GM12878 (cell line): ENCODE measurements at regions not wholly inside any gene's neighbourhood (a gene's known extent, or its start where the extent isn't known, plus 50 kb on each side); places are given as distances from the start of the nearest gene placed in this dataset.

Experiments used
- BCL11A ChIP-seq: IDR thresholded peaks from 2 replicates; pipeline ENCODE4 v1.6.1; 2011; ENCODE audit warnings: low read depth, low read length
- BRCA1 ChIP-seq: IDR thresholded peaks from 2 replicates; pipeline ENCODE4 v1.6.1; 2011; ENCODE audit warnings: low read depth, low read length, improper control_type of control experiment
- CTCF ChIP-seq, 3 experiments: IDR thresholded peaks in 2 of 3; conservative IDR thresholded peaks in 1 of 3; 2 replicates each; pipeline ENCODE4 v1.5.1; 2011; ENCODE audit warnings: low read depth in 3 of 3, low read length in 3 of 3, mild to moderate bottlenecking in 3 of 3, control low read depth in 2 of 3, moderate library complexity in 2 of 3, inconsistent platforms in 1 of 3, mixed read lengths in 1 of 3; ENCODE audit not compliant: control insufficient read depth in 2 of 3, insufficient read depth in 1 of 3; ENCODE audit errors: extremely low read depth in 1 of 3
- EP300 ChIP-seq, 2 experiments: fragments of 150-350 bp in 1 of 2; IDR thresholded peaks; 2 replicates each; pipeline ENCODE4 v1.6.1; 2011 to 2012; ENCODE audit warnings: low read depth in 2 of 2, low read length in 2 of 2, borderline replicate concordance in 1 of 2, improper control_type of control experiment in 1 of 2, inconsistent platforms in 1 of 2; ENCODE audit not compliant: control insufficient read depth in 1 of 2
- EZH2 ChIP-seq: IDR thresholded peaks from 2 replicates; pipeline ENCODE4 v1.6.1; 2012; ENCODE audit warnings: low read depth, mild to moderate bottlenecking, control low read depth, inconsistent platforms, low read length, borderline replicate concordance; ENCODE audit not compliant: control insufficient read depth
- FOS ChIP-seq: IDR thresholded peaks from 3 replicates; pipeline ENCODE4 v1.6.1; 2011; ENCODE audit warnings: borderline replicate concordance; ENCODE audit not compliant: insufficient read length; ENCODE audit errors: extremely low read depth
- MAX ChIP-seq: IDR thresholded peaks from 2 replicates; pipeline ENCODE4 v1.6.1; 2012; ENCODE audit warnings: low read depth, low read length, improper control_type of control experiment
- NRF1 ChIP-seq: conservative IDR thresholded peaks from 2 replicates; pipeline ENCODE4 v1.6.1; 2011; ENCODE audit warnings: mild to moderate bottlenecking, low read depth, low read length, improper control_type of control experiment
- PML ChIP-seq: IDR thresholded peaks from 2 replicates; pipeline ENCODE4 v1.6.1; 2012; ENCODE audit warnings: low read length, inconsistent platforms
- POLR2AphosphoS5 ChIP-seq: IDR thresholded peaks from 2 replicates; pipeline ENCODE4 v1.6.1; 2011; ENCODE audit warnings: mild to moderate bottlenecking, low read length, inconsistent platforms
- SKIL ChIP-seq: fragments of 450-650 bp; IDR thresholded peaks from 2 replicates; pipeline ENCODE4 v1.6.1; 2017; ENCODE audit warnings: mild to moderate bottlenecking, low read depth, inconsistent platforms; ENCODE audit not compliant: poor library complexity, severe bottlenecking
- TCF12 ChIP-seq: IDR thresholded peaks from 2 replicates; pipeline ENCODE4 v1.6.1; 2011; ENCODE audit warnings: low read depth, mild to moderate bottlenecking, low read length
- ZNF207 ChIP-seq: fragments of 450-650 bp; IDR thresholded peaks from 2 replicates; pipeline ENCODE4 v1.6.1; 2014; ENCODE audit warnings: antibody characterized with exemption, mild to moderate bottlenecking, borderline replicate concordance
- TF ChIP-seq, protein P1 (sequence below): fragments of 450-650 bp; IDR thresholded peaks from 2 replicates; pipeline ENCODE4 v1.6.1; 2016; ENCODE audit warnings: mild to moderate bottlenecking

GRCh38 chr3:126291537-126291936 is 65.7 kb downstream of the KLF15 start:
- TF ChIP-seq TCF12 = no peak
- no peak for TF ChIP-seq ZNF207
- no peak for TF ChIP-seq EP300 (IDR thresholded peaks at IDR 0.05; ENCODE audit: borderline replicate concordance in 1 of 2, control insufficient read depth in 1 of 2, low read depth in 2 of 2, low read length in 2 of 2)
- no peak for TF ChIP-seq SKIL
- TF ChIP-seq FOS = no peak
- no peak for TF ChIP-seq PML
- no peak for TF ChIP-seq BRCA1
- TF ChIP-seq CTCF (IDR thresholded peaks at IDR 0.05 in 2 of 3, conservative IDR thresholded peaks at IDR 0.05 in 1 of 3; ENCODE audit: control insufficient read depth in 2 of 3, extremely low read depth in 1 of 3, insufficient read depth in 1 of 3, low read depth in 3 of 3, low read length in 3 of 3) = no peak
- TF ChIP-seq, protein P1, sequence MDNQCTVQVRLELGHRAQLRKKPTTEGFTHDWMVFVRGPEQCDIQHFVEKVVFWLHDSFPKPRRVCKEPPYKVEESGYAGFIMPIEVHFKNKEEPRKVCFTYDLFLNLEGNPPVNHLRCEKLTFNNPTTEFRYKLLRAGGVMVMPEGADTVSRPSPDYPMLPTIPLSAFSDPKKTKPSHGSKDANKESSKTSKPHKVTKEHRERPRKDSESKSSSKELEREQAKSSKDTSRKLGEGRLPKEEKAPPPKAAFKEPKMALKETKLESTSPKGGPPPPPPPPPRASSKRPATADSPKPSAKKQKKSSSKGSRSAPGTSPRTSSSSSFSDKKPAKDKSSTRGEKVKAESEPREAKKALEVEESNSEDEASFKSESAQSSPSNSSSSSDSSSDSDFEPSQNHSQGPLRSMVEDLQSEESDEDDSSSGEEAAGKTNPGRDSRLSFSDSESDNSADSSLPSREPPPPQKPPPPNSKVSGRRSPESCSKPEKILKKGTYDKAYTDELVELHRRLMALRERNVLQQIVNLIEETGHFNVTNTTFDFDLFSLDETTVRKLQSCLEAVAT = no peak
- no peak for TF ChIP-seq NRF1
- TF ChIP-seq POLR2AphosphoS5 = no peak
- no peak for TF ChIP-seq BCL11A
- TF ChIP-seq EZH2 = no peak
- no peak for TF ChIP-seq MAX
